Type B pancreatic cell (in vitro differentiated cells): ENCODE measurements at regions not wholly inside any gene's neighbourhood (a gene's known extent, or its start where the extent isn't known, plus 50 kb on each side); places are given as distances from the start of the nearest gene placed in this dataset.

ENCODE experiments used
- DNase-seq: peaks from one replicate; pipeline ENCODE4 v3.0.0; 2021; ENCODE audit warnings: mixed read lengths; ENCODE audit not compliant: unreplicated experiment; ENCODE audit errors: extremely low spot score
- H3K27ac Mint-ChIP-seq: 2 replicates; pipeline ENCODE4 v1.8.0; 2021; ENCODE audit warnings: mild to moderate bottlenecking, mixed read lengths
- H3K27me3 Mint-ChIP-seq: 2 replicates; pipeline ENCODE4 v1.8.0; 2021; ENCODE audit warnings: mixed read lengths
- H3K36me3 Mint-ChIP-seq: 2 replicates; pipeline ENCODE4 v1.8.0; 2021; ENCODE audit warnings: mixed read lengths
- H3K4me1 Mint-ChIP-seq: one replicate; pipeline ENCODE4 v1.8.0; 2021; ENCODE audit warnings: mixed read lengths; ENCODE audit not compliant: unreplicated experiment
- H3K4me3 Mint-ChIP-seq: 2 replicates; pipeline ENCODE4 v1.8.0; 2021; ENCODE audit warnings: mild to moderate bottlenecking, mixed read lengths
- H3K9me3 Mint-ChIP-seq: 2 replicates; pipeline ENCODE4 v1.8.0; 2021; ENCODE audit warnings: mixed read lengths
- CTCF ChIP-seq: fragments of 200-600 bp; sonication (generic); conservative IDR thresholded peaks from 2 replicates; pipeline ENCODE4 v1.5.0; 2021; ENCODE audit warnings: antibody characterized with exemption, mild to moderate bottlenecking

- Mint-ChIP-seq H3K9me3 (peaks cover 18% of the 10 kb centered on the region), H3K27ac (no peak overlapping the region), H3K4me3 (no peak overlapping the region), H3K4me1 (no peaks in the 10 kb centered on the region), H3K27me3 (no peaks in the 10 kb centered on the region), H3K36me3 (no peaks in the 10 kb centered on the region)
- DNase-seq: no peak
- no peak for TF ChIP-seq CTCF
Measured at GRCh38 chr9:29822458-29822857, 2249.2 kb upstream of the C9orf72 start.

- Mint-ChIP-seq H3K4me3 (no peak overlapping the region), H3K9me3 (peaks cover 9% of the 10 kb centered on the region), H3K36me3 (no peaks in the 10 kb centered on the region), H3K27ac (no peak overlapping the region), H3K27me3 (no peaks in the 10 kb centered on the region), H3K4me1 (no peaks in the 10 kb centered on the region)
- no peak for TF ChIP-seq CTCF
- no peak for DNase-seq
Measured at GRCh38 chr9:29826421-29826820, 2253.1 kb upstream of the C9orf72 start.

- Mint-ChIP-seq H3K9me3 (peaks cover 9% of the 10 kb centered on the region), H3K36me3 (no peaks in the 10 kb centered on the region), H3K27me3 (no peaks in the 10 kb centered on the region), H3K4me3 (no peak overlapping the region), H3K4me1 (no peaks in the 10 kb centered on the region), H3K27ac (no peak overlapping the region)
- peak; percentile 80 for TF ChIP-seq CTCF
- DNase-seq: no peak
Measured at GRCh38 chr9:29830821-29831220, 2257.5 kb upstream of the C9orf72 start.

DNA sequence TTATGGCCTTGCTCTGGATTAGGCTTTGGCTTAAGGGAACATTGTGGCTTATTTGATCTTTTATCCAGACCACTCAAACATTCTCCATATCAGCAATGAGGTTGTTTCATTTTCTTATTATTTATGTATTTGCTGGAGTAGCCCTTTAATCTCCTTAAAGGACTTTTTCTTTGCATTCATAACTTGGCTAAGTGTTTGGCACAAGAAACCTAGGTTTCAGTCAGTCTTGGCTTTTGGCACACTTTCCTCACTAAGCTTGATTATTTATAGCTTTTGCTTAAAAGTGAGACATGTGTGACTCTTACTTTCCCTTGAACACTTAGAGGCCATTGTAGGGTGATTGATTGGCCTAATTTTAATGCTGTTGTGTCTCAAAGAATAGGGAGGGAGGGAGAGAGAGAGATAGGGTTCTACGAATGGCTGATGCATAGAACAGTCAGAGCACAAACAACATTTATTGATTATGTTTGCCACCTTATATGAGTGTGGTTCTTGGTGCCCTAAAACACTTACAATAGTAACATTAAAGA lies 2265.3 kb upstream of the C9orf72 start:
- H3K27me3 Mint-ChIP-seq: no peaks in the 10 kb centered on the region

DNA sequence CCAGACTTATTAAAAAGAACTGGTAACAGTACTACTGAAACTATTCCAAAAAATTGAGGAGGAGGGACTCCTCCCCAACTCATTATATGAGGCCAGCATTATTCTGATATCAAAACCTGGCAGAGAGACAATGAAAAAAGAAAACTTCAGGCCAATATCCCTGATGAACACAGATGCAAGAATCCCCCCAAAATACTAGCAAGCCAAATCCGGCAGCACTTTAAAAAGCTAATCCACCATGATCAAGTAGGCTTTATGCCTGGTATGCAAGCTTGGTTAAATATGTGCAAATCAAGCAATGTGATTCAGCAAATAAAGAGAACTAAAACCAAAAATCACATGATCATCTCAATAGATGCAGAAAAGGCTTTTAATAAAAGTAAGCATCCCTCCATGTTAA lies 2271.0 kb upstream of the C9orf72 start:
- Mint-ChIP-seq H3K27ac (no peak overlapping the region), H3K9me3 (no peaks in the 10 kb centered on the region), H3K4me1 (no peaks in the 10 kb centered on the region), H3K27me3 (no peaks in the 10 kb centered on the region), H3K36me3 (no peaks in the 10 kb centered on the region), H3K4me3 (no peak overlapping the region)
- TF ChIP-seq CTCF: no peak
- DNase-seq: no peak

More for the DNA sequence above, 2265.3 kb upstream of the C9orf72 start:
- Mint-ChIP-seq H3K4me3 (no peak overlapping the region), H3K27ac (no peak overlapping the region), H3K36me3 (no peaks in the 10 kb centered on the region), H3K4me1 (no peaks in the 10 kb centered on the region), H3K9me3 (no peaks in the 10 kb centered on the region)
- TF ChIP-seq CTCF: no peak
- no peak for DNase-seq

- no peak for DNase-seq
- Mint-ChIP-seq H3K27me3 (no peaks in the 10 kb centered on the region), H3K9me3 (no peaks in the 10 kb centered on the region), H3K4me3 (no peak overlapping the region), H3K27ac (no peak overlapping the region), H3K4me1 (no peaks in the 10 kb centered on the region), H3K36me3 (no peaks in the 10 kb centered on the region)
- no peak for TF ChIP-seq CTCF
Measured at GRCh38 chr9:29850664-29851063, 2277.4 kb upstream of the C9orf72 start.
